ENCODE measurements at regions not wholly inside any gene's neighbourhood (a gene's known extent, or its start where the extent isn't known, plus 50 kb on each side); places are given as distances from the start of the nearest gene placed in this dataset.
"Not testable (repeated sequence)": the region's sequence is repeated elsewhere in the genome, so short reads cannot be mapped to it uniquely, and the experiment has no call there.

- TF ChIP-seq CTCF, POLR2A (IDR thresholded peaks at IDR 0.05): not testable (repeated sequence)
Observed at GRCh38 chrX:51262271-51262670, 70.4 kb upstream of the NUDT10 start.

All from heart left ventricle (tissue), 13 donors.